GM12878 (cell line): ENCODE measurements at regions not wholly inside any gene's neighbourhood (a gene's known extent, or its start where the extent isn't known, plus 50 kb on each side); places are given as distances from the start of the nearest gene placed in this dataset.

ENCODE experiments used
- ATAC-seq: fragments of 200-7000 bp; cut with Tn5 transposase; 3 replicates; pipeline ENCODE4 v1.9.1; 2020; ENCODE audit warnings: mild to moderate bottlenecking, moderate library complexity
- BruUV-seq: library from RNA; stranded (reverse); fragments of 400-500 nt; replicated peaks from 2 replicates; lab custom pipeline; 2021; lab: Mats Ljungman, UMichigan
- CTCF ChIA-PET: fragments of 300-600 bp; sonication (Branson Sonifier 250); formaldehyde crosslinking; extraction: SDS; loops from one replicate; lab custom pipeline; 2021; ENCODE audit warnings: inconsistent platforms; lab: Yijun Ruan, JAX
- POLR2A ChIA-PET: fragments of 350-600 bp; formaldehyde crosslinking; extraction: SDS; loops from one replicate; lab custom pipeline; 2021; ENCODE audit warnings: inconsistent platforms; lab: Charles Lee
- RAD21 ChIA-PET: fragments of 300-600 bp; sonication (Branson Sonifier 250); formaldehyde crosslinking; loops from one replicate; lab custom pipeline; 2023; ENCODE audit warnings: antibody characterized with exemption; ENCODE audit not compliant: unreplicated experiment; lab: Charles Lee
- SMC1A ChIA-PET: fragments of 300-600 bp; sonication (Branson Sonifier 250); formaldehyde crosslinking; loops from one replicate; lab custom pipeline; 2023; ENCODE audit not compliant: unreplicated experiment, uncharacterized antibody; lab: Charles Lee
- DNase-seq: peaks from one replicate; pipeline ENCODE4 v3.0.0-alpha.2; 2011; ENCODE audit warnings: low read depth, low spot score
- FAIRE-seq: peaks from 3 replicates; lab custom pipeline; 2011; peaks lifted over from hg19 to GRCh38; lab: Jason Lieb, UNC
- H2AFZ ChIP-seq: 2 replicates; pipeline ENCODE4 v1.6.0; 2011; ENCODE audit warnings: low read depth, low read length, control low read depth; ENCODE audit not compliant: control insufficient read depth
- H3K27ac ChIP-seq: 2 replicates; pipeline ENCODE4 v1.5.1; 2011; ENCODE audit warnings: control low read depth; ENCODE audit not compliant: control insufficient read depth, insufficient read depth
- H3K27me3 ChIP-seq, 2 experiments: replicated peaks in 1 of 2; 2 replicates each; pipeline versions ENCODE4 v1.6.0 to v1.6.1; 2011; ENCODE audit warnings: low read length in 1 of 2; ENCODE audit not compliant: control insufficient read depth in 2 of 2, insufficient read depth in 2 of 2
- H3K36me3 ChIP-seq, 2 experiments: 2 replicates each; pipeline ENCODE4 v1.5.1; 2011; ENCODE audit warnings: low read length in 1 of 2; ENCODE audit not compliant: control insufficient read depth in 2 of 2, insufficient read depth in 2 of 2
- H3K4me1 ChIP-seq: 2 replicates; pipeline ENCODE4 v1.6.1; 2011; ENCODE audit warnings: mild to moderate bottlenecking, low read length, moderate library complexity, mixed read lengths; ENCODE audit not compliant: control insufficient read depth, insufficient read depth
- H3K4me2 ChIP-seq: 2 replicates; pipeline ENCODE4 v1.6.0; 2011; ENCODE audit warnings: control low read depth; ENCODE audit not compliant: control insufficient read depth, insufficient read depth
- H3K4me3 ChIP-seq: fragments of 200-600 bp; sonication (generic); 2 replicates; pipeline ENCODE4 v1.5.1; 2016
- H3K79me2 ChIP-seq: 2 replicates; pipeline ENCODE4 v1.6.0; 2011; ENCODE audit warnings: low read length; ENCODE audit not compliant: control insufficient read depth, insufficient read depth
- H3K9ac ChIP-seq: 2 replicates; pipeline ENCODE4 v1.8.0; 2011; ENCODE audit warnings: low read length, control low read depth, mixed read lengths; ENCODE audit not compliant: control insufficient read depth, insufficient read depth
- H3K9me3 ChIP-seq: replicated peaks from 3 replicates; pipeline ENCODE4 v1.5.1; 2011; ENCODE audit warnings: mild to moderate bottlenecking, low read length; ENCODE audit not compliant: control insufficient read depth, insufficient read depth
- H4K20me1 ChIP-seq: 2 replicates; pipeline ENCODE4 v1.6.0; 2011; ENCODE audit not compliant: control insufficient read depth, insufficient read depth
- BCL3 ChIP-seq: IDR thresholded peaks from 2 replicates; pipeline ENCODE4 v1.6.1; 2011; ENCODE audit warnings: borderline replicate concordance, low read depth, mild to moderate bottlenecking, moderate library complexity, low read length; ENCODE audit not compliant: insufficient read depth, poor library complexity, severe bottlenecking
- E2F4 ChIP-seq: IDR thresholded peaks from 2 replicates; pipeline ENCODE4 v1.6.1; 2012; ENCODE audit warnings: low read depth, low read length, improper control_type of control experiment
- EED ChIP-seq: sonication (generic); IDR thresholded peaks from 2 replicates; pipeline ENCODE4 v1.6.1; 2016; ENCODE audit warnings: antibody characterized with exemption, low read depth
- ETV6 ChIP-seq, 2 experiments: fragments of 450-650 bp in 1 of 2; IDR thresholded peaks in 1 of 2; conservative IDR thresholded peaks in 1 of 2; 2 replicates each; pipeline ENCODE4 v1.6.1; 2014; ENCODE audit warnings: antibody characterized with exemption in 1 of 2, borderline replicate concordance in 1 of 2, low read depth in 1 of 2, mild to moderate bottlenecking in 1 of 2, moderate library complexity in 1 of 2
- EZH2 ChIP-seq: IDR thresholded peaks from 2 replicates; pipeline ENCODE4 v1.6.1; 2012; ENCODE audit warnings: low read depth, mild to moderate bottlenecking, control low read depth, inconsistent platforms, low read length, borderline replicate concordance; ENCODE audit not compliant: control insufficient read depth
- NBN ChIP-seq: fragments of 450-650 bp; IDR thresholded peaks from 2 replicates; pipeline ENCODE4 v1.6.1; 2016
- NR2C2 ChIP-seq: IDR thresholded peaks from 2 replicates; pipeline ENCODE4 v1.6.1; 2011; ENCODE audit warnings: borderline replicate concordance, low read depth; ENCODE audit not compliant: control insufficient read depth, insufficient read length
- RFX5 ChIP-seq: IDR thresholded peaks from 2 replicates; pipeline ENCODE4 v1.6.1; 2011; ENCODE audit warnings: low read depth, low read length, improper control_type of control experiment
- SMAD1 ChIP-seq: fragments of 450-650 bp; IDR thresholded peaks from 2 replicates; pipeline ENCODE4 v1.6.1; 2018; ENCODE audit warnings: mild to moderate bottlenecking, low read depth; ENCODE audit not compliant: partially characterized antibody
- STAT3 ChIP-seq: IDR thresholded peaks from 2 replicates; pipeline ENCODE4 v1.6.1; 2011; ENCODE audit warnings: low read depth, low read length, improper control_type of control experiment
- ZNF384 ChIP-seq: IDR thresholded peaks from 2 replicates; pipeline ENCODE4 v1.6.1; 2012; ENCODE audit warnings: low read depth, mild to moderate bottlenecking, low read length, improper control_type of control experiment, borderline replicate concordance
- ZNF622 ChIP-seq: fragments of 450-650 bp; IDR thresholded peaks from 2 replicates; pipeline ENCODE4 v1.6.1; 2017; ENCODE audit warnings: mild to moderate bottlenecking, inconsistent platforms
- WGBS: methylation state at CpG from one replicate; pipeline ENCODE4 v1.1.6; 2016; ENCODE audit warnings: low lambda C conversion rate; ENCODE audit not compliant: insufficient replicate concordance, insufficient coverage; ENCODE audit errors: missing lambda C conversion rate; 5-methylcytosine and 5-hydroxymethylcytosine counted together
- in situ Hi-C: fragments of 300-500 bp; cut with MboI; formaldehyde crosslinking; loops from 9 replicates; pipeline ENCODE4 v1.14.3; 2018; ENCODE audit warnings: mixed read lengths
- intact Hi-C: fragments of 100-400 bp; cut with micrococcal nuclease; formaldehyde crosslinking; loops from one replicate; pipeline ENCODE4 v1.14.2; 2022; ENCODE audit not compliant: unreplicated experiment

- H3K9me3 ChIP-seq, result no peaks in the 10 kb centered on the region
- 10% methylated on average over 2 of the region's 2 CpGs for WGBS
- ChIA-PET CTCF (no interaction called here), SMC1A (no interaction called here), RAD21 (no interaction called here), POLR2A (no interaction called here)
- H3K9ac ChIP-seq, result no peak overlapping the region
- no peak overlapping the region for H3K4me3 ChIP-seq
- H3K4me1 ChIP-seq, result no peaks in the 10 kb centered on the region
- BruUV-seq, result no TSS peak
- ATAC-seq (no peak), DNase-seq (no peak), FAIRE-seq (no peak)
- H3K4me2 ChIP-seq, result no peak overlapping the region
- no peak overlapping the region for H2AFZ ChIP-seq
- in situ Hi-C loops, result no loop called here
- no peak overlapping the region for H3K27ac ChIP-seq
- H3K27me3 ChIP-seq, result no peaks in the 10 kb centered on the region
- H4K20me1 ChIP-seq, result no peaks in the 10 kb centered on the region
- H3K36me3 ChIP-seq, result no peaks in the 10 kb centered on the region
- no peaks in the 10 kb centered on the region for H3K79me2 ChIP-seq
- intact Hi-C loops, result no loop called here
- TF ChIP-seq ZNF622 (no peak), SMAD1 (no peak), RFX5 (no peak), NBN (no peak), EED (no peak), ZNF384 (no peak), ETV6 (conservative IDR thresholded peaks at IDR 0.05 in 1 of 2, IDR thresholded peaks at IDR 0.05 in 1 of 2; ENCODE audit: borderline replicate concordance in 1 of 2, low read depth in 1 of 2) (no peak), STAT3 (no peak), BCL3 (no peak), NR2C2 (no peak), E2F4 (no peak), EZH2 (no peak)
These were observed 267.9 kb upstream of the CAND1 start for GRCh38 chr12:67001251-67001650.
